ENCODE measurements at regions not wholly inside any gene's neighbourhood (a gene's known extent, or its start where the extent isn't known, plus 50 kb on each side); places are given as distances from the start of the nearest gene placed in this dataset.

- no peak overlapping the region for H3K4me3 ChIP-seq
- WGBS, 2 donors: 75 to 77% methylated on average over 6 of the region's 6 CpGs
- no peaks in the 10 kb centered on the region for H3K36me3 ChIP-seq (ENCODE audit: low read depth, missing control alignments)
- H3K27me3 ChIP-seq: no peaks in the 10 kb centered on the region
- H3K27ac ChIP-seq: no peak overlapping the region
- TF ChIP-seq POLR2A (IDR thresholded peaks at IDR 0.05) (no peak), CTCF (IDR thresholded peaks at IDR 0.05) (no peak)
- no peaks in the 10 kb centered on the region for H3K9me3 ChIP-seq
- DNase-seq: no peak
- H3K4me1 ChIP-seq: no peaks in the 10 kb centered on the region
- intact Hi-C loops (cut with DNase I; ENCODE audit: low total_unique reads): no loop called here
Observed at GRCh38 chr2:144597894-144598593, 78.1 kb upstream of the ZEB2 start.

- WGBS, 2 donors: 71 to 72% methylated on average over 4 of the region's 4 CpGs
Observed at GRCh38 chr2:144597388-144597787, 77.5 kb upstream of the ZEB2 start.

GRCh38 chr2:144596073-144596871 lies 76.4 kb upstream of the ZEB2 start:
- TF ChIP-seq POLR2A (IDR thresholded peaks at IDR 0.05) (no peak), CTCF (IDR thresholded peaks at IDR 0.05) (no peak)
- no peaks in the 10 kb centered on the region for H3K27me3 ChIP-seq
- no peak overlapping the region for H3K4me3 ChIP-seq
- DNase-seq: no peak
- no peaks in the 10 kb centered on the region for H3K4me1 ChIP-seq
- no peak overlapping the region for H3K27ac ChIP-seq
- 48 to 49% methylated on average over 9 of the region's 9 CpGs for WGBS, 2 donors
- H3K9me3 ChIP-seq: no peaks in the 10 kb centered on the region
- intact Hi-C loops (cut with DNase I; ENCODE audit: low total_unique reads): no loop called here
- H3K36me3 ChIP-seq (ENCODE audit: low read depth, missing control alignments): no peaks in the 10 kb centered on the region

More at GRCh38 chr2:144597388-144597787, 77.5 kb upstream of the ZEB2 start:
- Histone ChIP-seq H3K4me1 (no peaks in the 10 kb centered on the region), H3K27ac (no peak overlapping the region), H3K27me3 (no peaks in the 10 kb centered on the region), H3K36me3 (ENCODE audit: low read depth, missing control alignments) (no peaks in the 10 kb centered on the region), H3K4me3 (no peak overlapping the region), H3K9me3 (no peaks in the 10 kb centered on the region)
- TF ChIP-seq CTCF (IDR thresholded peaks at IDR 0.05) (no peak), POLR2A (IDR thresholded peaks at IDR 0.05) (no peak)
- intact Hi-C loops (cut with DNase I; ENCODE audit: low total_unique reads): no loop called here
- no peak for DNase-seq

GRCh38 chr2:144595686-144596072 lies 75.8 kb upstream of the ZEB2 start:
- intact Hi-C loops (cut with DNase I; ENCODE audit: low total_unique reads): no loop called here
- H3K4me1 ChIP-seq: no peaks in the 10 kb centered on the region
- H3K4me3 ChIP-seq: no peak overlapping the region
- TF ChIP-seq CTCF (IDR thresholded peaks at IDR 0.05): no peak
- TF ChIP-seq POLR2A (IDR thresholded peaks at IDR 0.05): no peak
- DNase-seq: no peak
- no peaks in the 10 kb centered on the region for H3K36me3 ChIP-seq (ENCODE audit: low read depth, missing control alignments)
- no peak overlapping the region for H3K27ac ChIP-seq
- WGBS, 2 donors: 82 to 87% methylated on average over 4 of the region's 4 CpGs
- no peaks in the 10 kb centered on the region for H3K27me3 ChIP-seq
- H3K9me3 ChIP-seq: no peaks in the 10 kb centered on the region

Measured in testis (tissue), 2 donors.